SK-N-SH treated with all-trans-retinoic acid at 6 μM for 48 hours (cell line): ENCODE measurements at regions not wholly inside any gene's neighbourhood (a gene's known extent, or its start where the extent isn't known, plus 50 kb on each side); places are given as distances from the start of the nearest gene placed in this dataset.

Experiments
- ATAC-seq: fragments of 200-7000 bp; cut with Tn5 transposase; 3 replicates; pipeline ENCODE4 v1.9.1; 2020; ENCODE audit warnings: mild to moderate bottlenecking, moderate library complexity
- ARNTL ChIP-seq: fragments of 450-650 bp; formaldehyde crosslinking; IDR thresholded peaks from 2 replicates; pipeline ENCODE4 v1.5.0; 2020; ENCODE audit warnings: low read depth, mild to moderate bottlenecking, moderate library complexity, borderline replicate concordance
- BACH2 ChIP-seq: fragments of 250-450 bp; sonication (Bioruptor Pico); IDR thresholded peaks from 2 replicates; pipeline ENCODE4 v1.9.0; 2021; ENCODE audit warnings: mild to moderate bottlenecking, borderline replicate concordance
- CREB5 ChIP-seq: fragments of 250-450 bp; sonication (Bioruptor Pico); IDR thresholded peaks from 2 replicates; pipeline ENCODE4 v1.5.1; 2020; ENCODE audit warnings: low read depth, mild to moderate bottlenecking, moderate library complexity
- CSDC2 ChIP-seq: fragments of 250-450 bp; sonication (Bioruptor Pico); IDR thresholded peaks from 2 replicates; pipeline ENCODE4 v1.5.0; 2020; ENCODE audit warnings: mild to moderate bottlenecking, moderate library complexity
- ESRRG ChIP-seq: fragments of 250-450 bp; sonication (Bioruptor Pico); IDR thresholded peaks from 2 replicates; pipeline ENCODE4 v1.6.1; 2021; ENCODE audit warnings: mild to moderate bottlenecking
- GLIS3 ChIP-seq: fragments of 250-450 bp; sonication (Bioruptor Pico); IDR thresholded peaks from 2 replicates; pipeline ENCODE4 v1.5.0; 2020; ENCODE audit warnings: mild to moderate bottlenecking, moderate library complexity
- ISL1 ChIP-seq: fragments of 250-450 bp; sonication (Bioruptor Pico); IDR thresholded peaks from 2 replicates; pipeline ENCODE4 v2.1.2; 2022; ENCODE audit warnings: mild to moderate bottlenecking, moderate library complexity
- OSR1 ChIP-seq: fragments of 250-450 bp; sonication (Bioruptor Pico); IDR thresholded peaks from 2 replicates; pipeline ENCODE4 v1.8.0; 2022; ENCODE audit warnings: moderate library complexity, mild to moderate bottlenecking, inconsistent platforms
- PATZ1 ChIP-seq: fragments of 250-450 bp; sonication (Bioruptor Pico); IDR thresholded peaks from 2 replicates; pipeline ENCODE4 v1.8.0; 2020; ENCODE audit warnings: mild to moderate bottlenecking, moderate library complexity, borderline replicate concordance
- POU6F1 ChIP-seq: fragments of 250-450 bp; sonication (Bioruptor Pico); IDR thresholded peaks from 2 replicates; pipeline ENCODE4 v1.8.0; 2021; ENCODE audit warnings: low read depth, mild to moderate bottlenecking, moderate library complexity, borderline replicate concordance
- PPARA ChIP-seq: fragments of 250-450 bp; sonication (Bioruptor Pico); IDR thresholded peaks from 2 replicates; pipeline ENCODE4 v1.5.0; 2020; ENCODE audit warnings: mild to moderate bottlenecking, borderline replicate concordance
- RARB ChIP-seq: fragments of 250-450 bp; sonication (Bioruptor Pico); IDR thresholded peaks from 2 replicates; pipeline ENCODE4 v1.8.0; 2021; ENCODE audit warnings: mild to moderate bottlenecking, moderate library complexity
- SNAI2 ChIP-seq: fragments of 250-450 bp; sonication (Bioruptor Pico); IDR thresholded peaks from 2 replicates; pipeline ENCODE4 v1.5.0; 2020; ENCODE audit warnings: mild to moderate bottlenecking, moderate library complexity
- TCF4 ChIP-seq: fragments of 250-450 bp; sonication (Bioruptor Pico); IDR thresholded peaks from 2 replicates; pipeline ENCODE4 v1.8.0; 2021; ENCODE audit warnings: mild to moderate bottlenecking, moderate library complexity, borderline replicate concordance
- TOX ChIP-seq: fragments of 250-450 bp; sonication (Bioruptor Pico); IDR thresholded peaks from 2 replicates; pipeline ENCODE4 v1.8.0; 2021; ENCODE audit warnings: mild to moderate bottlenecking, moderate library complexity, borderline replicate concordance
- ZC3H10 ChIP-seq: fragments of 250-450 bp; sonication (Bioruptor Pico); IDR thresholded peaks from 2 replicates; pipeline ENCODE4 v1.5.1; 2021; ENCODE audit warnings: mild to moderate bottlenecking, moderate library complexity
- ZFP3 ChIP-seq: fragments of 250-450 bp; sonication (Bioruptor Pico); IDR thresholded peaks from 2 replicates; pipeline ENCODE4 v1.5.0; 2020; ENCODE audit warnings: mild to moderate bottlenecking, moderate library complexity
- ZNF565 ChIP-seq: fragments of 450-650 bp; formaldehyde crosslinking; conservative IDR thresholded peaks from 2 replicates; pipeline ENCODE4 v1.5.0; 2020; ENCODE audit warnings: low read depth, mild to moderate bottlenecking, moderate library complexity
- ZNF70 ChIP-seq: fragments of 450-650 bp; formaldehyde crosslinking; IDR thresholded peaks from 2 replicates; pipeline ENCODE4 v1.5.0; 2020; ENCODE audit warnings: mild to moderate bottlenecking, moderate library complexity
- ZNF8 ChIP-seq: fragments of 450-650 bp; formaldehyde crosslinking; IDR thresholded peaks from 2 replicates; pipeline ENCODE4 v1.5.0; 2020; ENCODE audit warnings: mild to moderate bottlenecking, moderate library complexity
- TF ChIP-seq, protein P1 (sequence below): fragments of 250-450 bp; sonication (Bioruptor Pico); IDR thresholded peaks from 2 replicates; pipeline ENCODE4 v1.5.0; 2020; ENCODE audit warnings: mild to moderate bottlenecking, moderate library complexity
- TF ChIP-seq, protein P2 (sequence below): fragments of 250-450 bp; sonication (Bioruptor Pico); IDR thresholded peaks from 2 replicates; pipeline ENCODE4 v1.5.1; 2021; ENCODE audit warnings: mild to moderate bottlenecking, moderate library complexity

DNA sequence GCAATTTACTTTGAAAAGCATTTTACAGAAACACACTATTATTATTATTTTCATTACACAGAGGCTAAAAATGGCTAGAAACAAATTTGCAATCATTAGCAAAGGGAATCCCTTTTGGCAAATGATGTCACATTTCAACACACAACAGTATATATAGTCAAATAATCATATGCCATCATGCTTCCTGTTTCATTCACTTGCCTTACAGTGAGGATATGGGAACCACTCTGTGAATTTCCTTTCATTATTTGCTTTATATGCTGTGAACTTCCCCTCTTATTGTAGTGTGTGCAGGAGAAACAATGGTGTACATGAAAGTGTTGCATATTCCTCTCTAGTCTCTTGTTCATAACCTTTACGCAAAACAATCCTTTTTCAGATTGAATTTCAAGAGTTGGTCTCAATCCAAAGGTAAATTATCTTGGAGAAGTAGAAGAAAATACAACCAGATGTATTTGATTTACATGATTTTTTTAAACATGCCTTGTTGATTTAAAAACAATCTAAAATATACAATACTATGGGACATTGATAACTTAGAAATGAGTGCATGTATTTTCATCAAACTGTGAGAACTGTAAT lies 657.3 kb downstream of the EFNB2 start:
- TF ChIP-seq, protein P1, sequence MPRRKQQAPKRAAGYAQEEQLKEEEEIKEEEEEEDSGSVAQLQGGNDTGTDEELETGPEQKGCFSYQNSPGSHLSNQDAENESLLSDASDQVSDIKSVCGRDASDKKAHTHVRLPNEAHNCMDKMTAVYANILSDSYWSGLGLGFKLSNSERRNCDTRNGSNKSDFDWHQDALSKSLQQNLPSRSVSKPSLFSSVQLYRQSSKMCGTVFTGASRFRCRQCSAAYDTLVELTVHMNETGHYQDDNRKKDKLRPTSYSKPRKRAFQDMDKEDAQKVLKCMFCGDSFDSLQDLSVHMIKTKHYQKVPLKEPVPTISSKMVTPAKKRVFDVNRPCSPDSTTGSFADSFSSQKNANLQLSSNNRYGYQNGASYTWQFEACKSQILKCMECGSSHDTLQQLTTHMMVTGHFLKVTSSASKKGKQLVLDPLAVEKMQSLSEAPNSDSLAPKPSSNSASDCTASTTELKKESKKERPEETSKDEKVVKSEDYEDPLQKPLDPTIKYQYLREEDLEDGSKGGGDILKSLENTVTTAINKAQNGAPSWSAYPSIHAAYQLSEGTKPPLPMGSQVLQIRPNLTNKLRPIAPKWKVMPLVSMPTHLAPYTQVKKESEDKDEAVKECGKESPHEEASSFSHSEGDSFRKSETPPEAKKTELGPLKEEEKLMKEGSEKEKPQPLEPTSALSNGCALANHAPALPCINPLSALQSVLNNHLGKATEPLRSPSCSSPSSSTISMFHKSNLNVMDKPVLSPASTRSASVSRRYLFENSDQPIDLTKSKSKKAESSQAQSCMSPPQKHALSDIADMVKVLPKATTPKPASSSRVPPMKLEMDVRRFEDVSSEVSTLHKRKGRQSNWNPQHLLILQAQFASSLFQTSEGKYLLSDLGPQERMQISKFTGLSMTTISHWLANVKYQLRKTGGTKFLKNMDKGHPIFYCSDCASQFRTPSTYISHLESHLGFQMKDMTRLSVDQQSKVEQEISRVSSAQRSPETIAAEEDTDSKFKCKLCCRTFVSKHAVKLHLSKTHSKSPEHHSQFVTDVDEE (CRISPR knock-in tag), result no peak
- TF ChIP-seq PPARA (CRISPR knock-in tag) (no peak), RARB (CRISPR knock-in tag) (no peak), CREB5 (CRISPR knock-in tag) (no peak), ZNF8 (CRISPR knock-in tag) (no peak), CSDC2 (CRISPR knock-in tag) (no peak), SNAI2 (CRISPR knock-in tag) (no peak), TCF4 (CRISPR knock-in tag) (no peak), ZNF70 (CRISPR knock-in tag) (no peak), BACH2 (CRISPR knock-in tag) (no peak), GLIS3 (CRISPR knock-in tag) (no peak), POU6F1 (CRISPR knock-in tag) (no peak), ZFP3 (CRISPR knock-in tag) (no peak), ZC3H10 (CRISPR knock-in tag) (no peak), ISL1 (no peak), ARNTL (CRISPR knock-in tag) (no peak), OSR1 (CRISPR knock-in tag) (no peak), TOX (no peak)
- TF ChIP-seq, protein P2, sequence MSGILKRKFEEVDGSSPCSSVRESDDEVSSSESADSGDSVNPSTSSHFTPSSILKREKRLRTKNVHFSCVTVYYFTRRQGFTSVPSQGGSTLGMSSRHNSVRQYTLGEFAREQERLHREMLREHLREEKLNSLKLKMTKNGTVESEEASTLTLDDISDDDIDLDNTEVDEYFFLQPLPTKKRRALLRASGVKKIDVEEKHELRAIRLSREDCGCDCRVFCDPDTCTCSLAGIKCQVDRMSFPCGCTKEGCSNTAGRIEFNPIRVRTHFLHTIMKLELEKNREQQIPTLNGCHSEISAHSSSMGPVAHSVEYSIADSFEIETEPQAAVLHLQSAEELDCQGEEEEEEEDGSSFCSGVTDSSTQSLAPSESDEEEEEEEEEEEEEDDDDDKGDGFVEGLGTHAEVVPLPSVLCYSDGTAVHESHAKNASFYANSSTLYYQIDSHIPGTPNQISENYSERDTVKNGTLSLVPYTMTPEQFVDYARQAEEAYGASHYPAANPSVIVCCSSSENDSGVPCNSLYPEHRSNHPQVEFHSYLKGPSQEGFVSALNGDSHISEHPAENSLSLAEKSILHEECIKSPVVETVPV, result no peak

DNA sequence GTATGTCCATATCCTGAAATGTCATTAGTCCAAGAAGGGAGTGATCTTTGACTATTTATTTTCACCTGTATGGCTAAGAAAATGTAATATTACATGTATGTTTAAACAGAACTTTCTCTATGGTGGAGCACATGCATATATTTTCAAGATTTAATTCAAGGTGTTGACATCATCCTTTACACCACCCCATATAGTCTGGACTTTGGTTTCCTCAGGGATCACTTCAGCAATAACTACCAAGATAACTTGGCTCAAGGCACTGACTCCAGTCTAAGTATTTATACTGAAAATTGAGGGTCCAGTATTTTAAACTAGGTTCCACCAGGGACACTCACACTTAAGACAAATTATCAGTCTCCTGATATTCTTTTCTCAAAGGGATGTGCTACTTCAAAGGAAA lies 660.6 kb downstream of the EFNB2 start:
- ATAC-seq, result no peak

More for the DNA sequence above, 657.3 kb downstream of the EFNB2 start:
- ATAC-seq, result no peak

DNA sequence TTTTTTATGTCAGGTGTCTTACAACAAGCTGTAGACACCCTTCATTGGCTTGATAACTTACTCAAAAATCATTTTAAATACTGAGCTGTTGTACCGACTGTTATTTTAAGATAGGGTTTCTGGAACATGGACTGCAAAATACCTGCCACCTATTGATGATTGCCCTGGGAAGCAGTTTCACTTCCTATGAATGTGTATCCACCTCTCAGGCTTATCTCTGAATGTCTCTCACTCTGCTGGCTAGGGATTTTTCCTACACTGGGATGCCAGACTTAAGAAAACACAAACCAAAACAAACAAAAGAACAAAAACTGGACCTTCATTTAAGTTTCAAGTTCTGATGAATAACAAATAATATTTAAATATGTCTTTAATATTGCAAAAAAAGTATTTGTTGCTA lies 663.7 kb downstream of the EFNB2 start:
- no peak for ATAC-seq
- TF ChIP-seq CREB5 (CRISPR knock-in tag), result no peak
- no peak for TF ChIP-seq TOX
- TF ChIP-seq ESRRG (CRISPR knock-in tag), result no peak
- no peak for TF ChIP-seq ARNTL (CRISPR knock-in tag)
- no peak for TF ChIP-seq ZNF70 (CRISPR knock-in tag)
- TF ChIP-seq ZNF565 (CRISPR knock-in tag), result no peak
- no peak for TF ChIP-seq ZNF8 (CRISPR knock-in tag)
- no peak for TF ChIP-seq OSR1 (CRISPR knock-in tag)
- no peak for TF ChIP-seq PATZ1
- no peak for TF ChIP-seq TCF4 (CRISPR knock-in tag)
- no peak for TF ChIP-seq GLIS3 (CRISPR knock-in tag)
- TF ChIP-seq, protein P1 (CRISPR knock-in tag), result no peak
- no peak for TF ChIP-seq SNAI2 (CRISPR knock-in tag)
- TF ChIP-seq RARB (CRISPR knock-in tag), result no peak
- TF ChIP-seq, all 23 proteins: peak for 0

More for the DNA sequence above, 660.6 kb downstream of the EFNB2 start:
- TF ChIP-seq TCF4 (CRISPR knock-in tag) (no peak), BACH2 (CRISPR knock-in tag) (no peak)
